IMR-90 (cell line): ENCODE measurements at regions not wholly inside any gene's neighbourhood (a gene's known extent, or its start where the extent isn't known, plus 50 kb on each side); places are given as distances from the start of the nearest gene placed in this dataset.

Experiments used
- CTCF ChIP-seq: conservative IDR thresholded peaks from 2 replicates; pipeline ENCODE4 v1.5.1; 2012; ENCODE audit warnings: mild to moderate bottlenecking, low read depth, low read length, improper control_type of control experiment
- MAZ ChIP-seq: IDR thresholded peaks from 2 replicates; pipeline ENCODE4 v1.6.1; 2012; ENCODE audit warnings: low read depth, mild to moderate bottlenecking, low read length, improper control_type of control experiment, moderate library complexity, borderline replicate concordance
- MXI1 ChIP-seq: IDR thresholded peaks from 2 replicates; pipeline ENCODE4 v1.6.1; 2012; ENCODE audit warnings: low read depth, mild to moderate bottlenecking, low read length, moderate library complexity, borderline replicate concordance
- POLR2A ChIP-seq: IDR thresholded peaks from 2 replicates; pipeline ENCODE4 v1.6.1; 2012; ENCODE audit warnings: mild to moderate bottlenecking, low read depth, low read length
- RAD21 ChIP-seq: IDR thresholded peaks from 2 replicates; pipeline ENCODE4 v1.6.1; 2012; ENCODE audit warnings: low read length, improper control_type of control experiment

- TF ChIP-seq CTCF (no peak), POLR2A (no peak), MXI1 (no peak), RAD21 (no peak), MAZ (no peak)
Observed at GRCh38 chr7:13166801-13167200, 479.4 kb downstream of the ARL4A start.
